Uterus (tissue), 2 donors: ENCODE measurements at regions not wholly inside any gene's neighbourhood (a gene's known extent, or its start where the extent isn't known, plus 50 kb on each side); places are given as distances from the start of the nearest gene placed in this dataset.

Source experiments
- CTCF ChIP-seq, 4 experiments: fragments of 200-600 bp in 2 of 4; fragments of 450-650 bp in 2 of 4; sonication (generic) in 2 of 4; IDR thresholded peaks; one replicate each; pipeline ENCODE4 v1.5.1; 2016 to 2019; ENCODE audit warnings: antibody characterized with exemption in 4 of 4, mild to moderate bottlenecking in 2 of 4, moderate library complexity in 1 of 4
- POLR2A ChIP-seq, 2 donors: fragments of 450-650 bp; IDR thresholded peaks; one replicate each; pipeline ENCODE4 v1.6.1; 2016; ENCODE audit warnings: antibody characterized with exemption in 2 of 2, mild to moderate bottlenecking in 1 of 2, moderate library complexity in 1 of 2

- TF ChIP-seq POLR2A (IDR thresholded peaks at IDR 0.05), result no peak
- no peak for TF ChIP-seq CTCF (IDR thresholded peaks at IDR 0.05)
Measured at GRCh38 chr6:50337532-50338122, 287.9 kb upstream of the DEFB112 start.
